Head of caudate nucleus (tissue), 42 donors: ENCODE measurements at regions not wholly inside any gene's neighbourhood (a gene's known extent, or its start where the extent isn't known, plus 50 kb on each side); places are given as distances from the start of the nearest gene placed in this dataset.
"Not testable (repeated sequence)": the region's sequence is repeated elsewhere in the genome, so short reads cannot be mapped to it uniquely, and the experiment has no call there.

Experiments
- DNase-seq, 42 donors: peaks; one replicate each; pipeline versions ENCODE4 v3.0.0 to v3.0.0-alpha.2; 2020 to 2021; ENCODE audit warnings: mixed read lengths in 7 of 42
- intact Hi-C: fragments of 100-400 bp; cut with DNase I; formaldehyde crosslinking; loops from one replicate; pipeline ENCODE4 v1.15.0; 2022

DNA sequence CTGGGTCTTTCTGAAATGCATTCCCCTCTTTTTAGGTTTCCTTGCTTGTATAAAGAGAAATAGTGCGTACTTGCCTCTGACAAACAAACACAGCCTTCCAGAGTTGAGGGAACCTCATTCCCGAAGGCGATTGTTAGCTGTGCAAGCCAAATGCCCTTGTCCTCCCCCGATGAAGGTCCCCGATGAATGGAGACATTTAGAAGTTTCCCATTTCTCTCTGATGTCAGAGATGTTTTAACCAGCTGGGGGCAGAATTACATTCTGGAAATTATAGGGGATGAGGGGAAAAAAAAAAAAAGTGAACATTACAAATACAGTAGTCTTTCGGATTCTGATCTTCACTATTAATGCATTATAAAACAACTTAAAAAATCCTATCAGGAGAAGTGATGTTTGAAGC lies 366.8 kb downstream of the VRK1 start:
- intact Hi-C loops = no loop called here
- DNase-seq = peak in 7 of 42 donors; percentile 14 to 58 (median 32)

DNA sequence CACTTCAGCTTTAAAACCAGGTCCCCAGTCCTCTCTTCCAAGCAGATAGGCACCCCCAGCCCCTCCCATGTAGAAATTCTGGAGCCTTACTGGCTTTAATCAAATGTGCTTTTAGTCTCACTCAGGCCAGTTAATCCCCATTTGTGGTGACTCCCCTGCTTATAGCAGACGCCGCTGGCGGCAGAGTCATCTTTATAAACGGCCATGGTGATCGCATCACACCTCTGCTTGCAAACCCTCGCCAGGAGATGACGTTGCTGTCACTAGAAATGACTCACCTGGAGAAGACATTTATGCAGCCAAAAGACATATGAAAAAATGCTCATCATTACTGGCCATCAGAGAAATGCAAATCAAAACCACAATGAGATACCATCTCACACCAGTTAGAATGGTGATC lies 369.3 kb downstream of the VRK1 start:
- peak in 3 of 42 donors; percentile 30 to 51 (median 32) for DNase-seq
- intact Hi-C loops = no loop called here

DNA sequence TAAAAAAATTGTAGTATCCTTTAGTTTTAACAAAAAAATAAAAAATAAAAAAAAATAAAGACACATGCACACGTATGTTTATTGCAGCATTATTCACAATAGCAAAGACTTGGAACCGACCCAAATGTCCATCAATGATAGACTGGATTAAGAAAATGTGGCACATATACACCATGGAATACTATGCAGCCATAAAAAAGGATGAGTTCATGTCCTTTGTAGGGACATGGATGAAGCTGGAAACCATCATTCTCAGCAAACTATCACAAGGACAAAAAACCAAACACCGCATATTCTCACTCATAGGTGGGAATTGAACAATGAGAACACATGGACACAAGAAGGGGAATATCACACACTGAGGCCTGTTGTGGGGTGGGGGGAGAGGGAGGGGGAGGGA lies 370.4 kb downstream of the VRK1 start:
- intact Hi-C loops, DNase-seq: not testable (repeated sequence)

DNA sequence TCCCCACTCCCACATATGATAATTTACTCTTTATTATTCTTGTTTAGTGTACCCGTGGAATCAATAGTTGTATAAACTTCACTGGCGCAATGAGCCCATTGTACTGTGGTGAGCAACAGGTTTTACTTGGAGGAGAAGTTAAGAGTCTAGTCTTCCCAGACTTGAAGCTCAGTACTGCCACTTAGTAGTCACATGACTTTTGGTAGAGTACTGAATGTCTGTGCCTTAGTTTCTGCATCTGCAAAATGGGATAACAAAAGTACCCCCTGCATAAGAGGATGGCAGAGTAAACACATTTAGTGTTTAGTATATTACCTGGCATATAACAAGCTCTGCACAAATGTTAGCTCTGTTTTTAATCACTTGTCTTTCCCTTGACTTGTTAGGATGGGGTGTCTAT lies 375.5 kb downstream of the VRK1 start:
- no peak for DNase-seq

DNA sequence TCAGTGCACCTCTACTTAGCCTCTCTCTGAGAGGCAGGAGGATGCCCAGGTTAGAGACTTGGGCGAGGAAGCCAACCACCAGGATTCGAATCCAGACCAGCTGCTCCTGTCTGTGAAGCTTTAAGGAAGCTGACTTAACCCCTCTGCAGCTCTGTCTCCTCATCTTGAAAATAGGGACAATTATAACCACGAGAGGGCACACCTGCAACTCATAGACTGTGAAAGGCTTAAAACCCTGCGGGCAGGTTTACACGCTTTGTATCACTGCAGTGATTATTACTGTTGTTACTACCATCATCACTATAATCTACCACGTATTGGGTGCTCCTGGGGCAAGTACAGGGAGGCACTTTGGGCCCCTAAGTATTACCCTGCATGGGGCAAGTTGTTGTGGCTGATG lies 379.8 kb downstream of the VRK1 start:
- intact Hi-C loops = no loop called here
- peak in 13 of 42 donors; percentile 20 to 72 (median 51) for DNase-seq

More for the DNA sequence above, 375.5 kb downstream of the VRK1 start:
- intact Hi-C loops = no loop called here

DNA sequence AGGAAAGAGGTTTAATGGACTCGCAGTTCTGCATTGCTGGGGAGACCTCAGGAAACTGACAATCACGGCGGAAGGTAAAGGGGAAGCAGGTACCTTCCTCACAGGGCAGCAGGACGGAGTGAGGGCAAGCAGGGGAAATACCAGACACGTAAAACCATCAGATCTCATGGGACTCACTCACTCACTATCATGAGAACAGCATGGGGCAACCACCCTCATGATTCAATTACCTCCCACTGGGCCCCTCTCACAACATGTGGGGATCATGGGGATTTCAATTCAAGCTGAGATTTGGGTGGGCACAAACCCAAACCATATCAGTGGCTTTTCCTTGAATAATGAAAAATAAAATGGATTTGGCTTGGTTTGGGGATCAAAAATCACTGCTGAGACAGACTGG lies 380.5 kb downstream of the VRK1 start:
- intact Hi-C loops = no loop called here
- DNase-seq = no peak

DNA sequence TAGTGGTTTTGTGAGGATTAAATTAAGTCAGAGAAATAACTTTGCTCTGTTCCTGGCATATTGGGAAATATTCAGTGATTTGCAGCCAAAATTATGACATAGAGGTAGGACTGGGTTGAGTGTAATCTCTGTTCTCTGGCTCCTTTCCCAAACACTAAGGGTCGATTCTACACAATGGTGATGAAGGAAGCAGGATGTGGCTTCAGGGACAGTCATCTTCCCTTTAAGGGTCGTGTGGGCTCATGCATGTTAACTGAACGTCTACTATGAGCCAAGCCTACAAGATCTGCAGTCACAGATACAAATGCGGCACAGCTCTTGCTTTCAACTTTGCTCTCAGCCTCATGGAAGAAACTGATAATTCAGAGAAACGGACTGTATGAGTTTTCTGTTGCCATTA lies 381.6 kb downstream of the VRK1 start:
- intact Hi-C loops = no loop called here
- DNase-seq = no peak

DNA sequence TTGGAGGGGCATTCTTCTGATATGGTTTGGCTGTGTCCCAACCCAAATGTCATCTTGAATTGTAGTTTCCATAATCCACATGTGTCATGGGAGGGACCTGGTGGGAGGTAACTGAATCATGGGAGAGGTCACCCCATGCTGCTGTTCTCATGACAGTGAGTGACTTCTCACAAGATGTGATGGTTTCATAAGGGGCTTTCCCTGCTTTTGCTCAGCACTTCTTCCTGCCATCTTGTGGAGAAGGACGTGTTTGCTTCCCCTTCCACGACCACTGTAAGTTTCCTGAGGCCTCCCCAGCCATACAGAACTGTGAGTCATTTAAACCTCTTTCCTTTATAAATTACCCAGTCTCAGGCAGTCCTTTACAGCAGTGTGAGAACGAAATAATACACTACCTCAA lies 382.4 kb downstream of the VRK1 start:
- intact Hi-C loops = no loop called here
- no peak for DNase-seq

DNA sequence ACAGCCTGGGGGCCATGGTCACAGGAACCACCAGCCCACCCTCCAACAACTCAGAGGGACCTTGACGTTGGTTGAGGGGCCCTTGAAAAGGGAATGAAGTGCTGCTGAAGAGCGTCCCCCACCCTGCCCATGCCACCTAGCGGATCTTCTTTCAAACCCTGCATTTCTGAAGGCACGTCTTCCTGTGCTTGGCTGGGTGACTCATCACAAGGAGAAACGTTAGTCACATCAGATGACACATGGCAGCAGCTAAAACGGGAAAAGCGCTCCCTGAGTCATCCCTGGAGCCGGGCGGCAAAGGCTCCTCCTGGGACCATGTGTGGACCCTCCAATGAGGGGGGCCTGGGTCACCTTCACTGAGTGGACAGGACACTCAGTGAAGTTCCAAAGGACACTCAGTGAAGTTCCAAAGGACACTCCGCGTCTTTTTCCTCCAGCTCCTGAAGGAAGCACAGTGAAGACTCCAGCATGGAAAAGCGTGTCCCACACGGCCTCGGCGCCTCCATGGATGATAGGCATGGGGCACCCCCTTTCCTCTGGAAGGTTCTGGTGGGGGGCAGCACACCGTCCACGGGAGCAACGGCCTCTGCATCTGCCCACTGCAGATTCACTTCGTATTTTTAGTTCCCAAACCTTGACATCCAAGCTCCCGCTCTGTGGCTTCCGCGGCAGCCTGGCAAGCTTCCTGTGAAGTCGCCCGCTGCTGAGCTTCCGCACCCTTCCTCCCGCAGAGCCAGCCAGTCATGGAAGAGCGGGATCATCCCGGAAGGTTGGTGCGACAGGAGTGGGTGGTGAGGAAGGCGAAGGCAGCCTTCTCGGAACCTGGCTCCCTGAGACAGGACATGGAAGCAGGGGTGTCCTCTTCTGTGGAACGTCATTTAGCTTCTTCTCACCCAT lies 383.4 kb downstream of the VRK1 start:
- intact Hi-C loops = no loop called here
- peak; percentile 34 to 90 (median 70) for DNase-seq

DNA sequence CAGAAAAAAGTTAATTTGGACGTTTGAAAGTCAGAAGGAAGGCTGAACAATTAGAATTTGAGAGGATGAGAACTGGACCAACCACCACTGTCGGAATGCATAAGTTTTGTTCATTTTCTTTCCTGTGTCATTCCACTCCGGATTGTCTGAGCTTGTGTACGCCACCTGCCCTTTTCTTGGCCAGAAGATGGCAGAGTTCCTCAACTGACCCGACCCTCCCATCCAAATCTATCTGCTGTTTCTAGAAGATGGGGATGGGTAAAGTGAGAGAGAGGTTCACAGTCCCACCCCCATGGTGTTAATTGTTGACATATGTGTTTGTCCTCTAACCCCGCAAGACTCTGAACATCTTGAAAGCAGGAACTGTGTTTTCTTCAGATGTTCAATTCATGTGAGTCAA lies 388.0 kb downstream of the VRK1 start:
- intact Hi-C loops = no loop called here

DNA sequence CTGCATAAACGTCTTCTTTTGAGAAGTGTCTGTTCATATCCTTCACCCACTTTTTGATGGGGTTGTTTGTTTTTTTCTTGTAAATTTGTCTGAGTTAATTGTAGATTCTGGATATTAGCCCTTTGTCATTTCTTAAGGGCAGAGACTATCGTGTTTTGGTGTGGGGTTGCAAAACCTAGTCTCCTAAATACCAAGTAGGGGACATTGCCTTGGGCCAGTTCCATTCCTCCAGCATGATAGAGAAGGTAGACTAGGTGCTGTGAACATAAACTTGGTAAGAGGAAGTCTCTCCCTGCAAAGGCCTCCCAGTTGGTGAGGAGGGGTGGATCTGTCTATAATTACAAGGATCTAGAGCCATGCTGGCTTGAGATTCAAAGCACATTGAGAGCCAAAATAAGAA lies 390.7 kb downstream of the VRK1 start:
- DNase-seq = no peak
- intact Hi-C loops = no loop called here

More for the DNA sequence above, 388.0 kb downstream of the VRK1 start:
- DNase-seq = peak in 3 of 42 donors; percentile 15 to 59 (median 20)

DNA sequence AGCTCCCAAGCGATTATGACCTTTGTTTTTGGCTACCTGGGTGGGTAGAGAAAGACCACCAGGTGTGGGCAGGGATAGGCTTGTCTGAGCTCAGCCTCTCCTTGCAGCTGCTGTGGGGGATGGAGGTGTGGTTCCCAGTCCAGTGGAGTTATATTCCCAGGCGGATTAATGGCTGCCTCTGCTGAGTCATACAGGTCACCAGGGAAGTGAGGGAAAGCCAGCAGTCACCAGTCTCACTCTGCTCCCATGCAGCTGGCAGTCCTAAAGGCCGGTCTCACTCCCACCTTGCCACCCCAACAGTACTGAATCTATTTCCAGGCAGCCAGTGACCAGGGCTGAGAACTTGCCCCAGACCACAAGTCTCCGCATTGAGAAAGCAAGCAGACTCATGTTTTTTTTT lies 399.2 kb downstream of the VRK1 start:
- intact Hi-C loops = no loop called here
- no peak for DNase-seq

DNA sequence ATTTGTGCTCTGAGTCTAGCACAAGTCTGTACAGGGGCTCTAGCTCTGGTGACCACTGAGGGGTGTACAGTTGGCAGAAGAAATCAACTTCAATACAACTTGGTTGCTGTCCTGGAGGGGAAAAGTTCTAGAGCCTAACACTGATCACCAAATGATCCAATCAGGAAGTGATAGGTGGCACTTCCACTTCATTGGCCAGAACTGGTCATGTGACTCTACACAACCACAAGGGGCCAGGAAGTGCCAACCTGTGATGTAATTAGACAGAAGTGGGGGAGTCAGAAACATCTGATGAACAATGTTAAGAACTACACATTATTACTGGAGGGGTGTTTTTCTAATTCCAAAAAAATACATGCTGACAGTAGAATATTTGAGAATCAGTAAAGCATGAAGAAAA lies 401.6 kb downstream of the VRK1 start:
- intact Hi-C loops = no loop called here
- DNase-seq = no peak

DNA sequence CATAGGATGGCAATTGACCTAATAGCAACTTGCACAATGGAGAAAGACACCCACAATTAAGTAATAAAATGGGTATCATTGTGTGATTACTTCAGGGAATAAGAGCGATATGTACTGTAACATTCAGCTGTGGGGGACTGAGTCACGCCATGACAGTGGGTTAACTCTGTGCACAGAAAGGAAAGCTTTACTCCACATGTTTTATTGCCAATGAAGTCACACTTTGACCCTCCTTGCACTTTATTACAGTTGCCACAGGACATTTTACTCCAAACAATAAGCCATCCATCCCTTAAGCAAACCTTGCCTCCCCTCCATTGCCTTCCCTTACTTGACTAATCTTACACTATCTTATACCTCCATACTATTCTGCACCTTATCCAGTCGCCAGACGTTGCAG lies 403.1 kb downstream of the VRK1 start:
- DNase-seq = no peak
- intact Hi-C loops = no loop called here

DNA sequence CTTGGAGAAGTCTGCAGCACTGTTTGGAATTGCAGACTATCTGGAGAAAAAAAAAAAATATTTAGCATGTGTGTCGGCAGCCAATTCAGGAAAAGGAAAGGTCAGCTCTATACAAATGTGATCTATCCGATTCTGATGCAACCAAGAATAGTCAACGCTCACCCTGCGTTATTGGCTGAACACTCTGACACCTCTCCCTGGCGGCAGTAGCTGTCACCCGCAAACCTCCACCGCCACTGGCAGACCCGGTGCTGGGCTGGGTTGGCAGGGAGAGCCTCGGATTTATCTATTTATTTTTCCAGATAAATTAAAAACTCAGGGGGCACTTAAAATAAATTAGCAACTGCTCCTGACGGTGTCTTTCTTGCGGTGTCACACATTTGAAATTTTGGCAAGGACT lies 409.7 kb downstream of the VRK1 start:
- intact Hi-C loops = no loop called here
- DNase-seq = peak in 33 of 42 donors; percentile 9 to 63 (median 43)

DNA sequence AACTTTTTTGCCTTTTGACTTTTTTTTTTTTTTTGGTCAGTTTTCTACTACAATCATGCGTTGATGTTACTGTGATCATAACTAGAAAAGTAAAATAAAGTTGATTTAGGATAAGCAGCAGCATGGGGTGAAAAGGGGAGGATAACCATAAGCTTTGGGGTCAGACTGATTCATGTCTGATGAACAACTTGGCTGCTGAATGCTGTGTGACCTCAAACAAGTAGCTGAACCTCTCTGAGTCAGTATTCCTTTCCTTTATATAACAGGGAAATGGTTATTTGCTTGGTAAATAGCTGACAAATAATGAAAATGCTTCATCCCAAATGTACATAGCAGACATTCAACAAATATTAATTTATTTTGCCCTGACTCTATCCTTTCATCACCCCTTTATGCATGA lies 413.0 kb downstream of the VRK1 start:
- intact Hi-C loops = no loop called here
- DNase-seq = no peak

DNA sequence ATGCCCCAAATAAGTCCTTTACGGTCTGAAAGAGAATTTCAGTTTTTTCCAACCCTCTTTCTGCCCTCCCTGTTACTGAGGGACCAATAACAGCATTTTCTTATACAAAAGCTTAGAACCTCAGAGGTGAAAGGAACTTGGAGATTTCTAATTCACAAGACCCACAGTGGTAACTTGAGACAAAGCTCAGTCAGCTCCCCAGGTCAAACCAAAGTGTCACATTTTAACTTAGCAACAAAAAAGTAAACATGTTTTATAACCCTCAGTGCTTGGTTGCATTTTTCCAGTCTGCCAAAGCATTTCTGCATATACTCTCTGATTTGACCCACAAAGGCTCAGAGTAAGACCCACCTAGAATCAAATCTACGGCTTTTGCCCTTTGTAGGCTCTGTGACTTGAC lies 415.2 kb downstream of the VRK1 start:
- intact Hi-C loops = no loop called here
- no peak for DNase-seq

DNA sequence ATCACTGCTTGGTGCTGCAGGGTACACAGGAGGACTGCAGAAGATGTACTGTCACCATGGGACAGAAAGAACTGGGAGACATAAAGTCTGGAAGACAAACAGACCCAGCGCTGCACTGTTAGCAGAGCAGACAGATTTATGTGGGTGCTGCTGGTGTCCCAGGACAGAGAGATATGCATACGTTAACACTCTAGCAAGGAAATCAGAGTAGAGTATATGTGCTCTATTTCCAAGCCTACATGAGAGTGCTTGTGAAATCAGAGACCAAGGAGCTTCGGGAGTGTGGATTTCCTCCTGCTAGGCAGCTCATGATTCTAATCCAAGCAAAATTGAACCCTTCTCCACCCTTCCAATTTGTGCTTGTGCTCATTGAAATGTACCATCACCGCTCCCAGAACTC lies 416.5 kb downstream of the VRK1 start:
- intact Hi-C loops = no loop called here
- DNase-seq = no peak

DNA sequence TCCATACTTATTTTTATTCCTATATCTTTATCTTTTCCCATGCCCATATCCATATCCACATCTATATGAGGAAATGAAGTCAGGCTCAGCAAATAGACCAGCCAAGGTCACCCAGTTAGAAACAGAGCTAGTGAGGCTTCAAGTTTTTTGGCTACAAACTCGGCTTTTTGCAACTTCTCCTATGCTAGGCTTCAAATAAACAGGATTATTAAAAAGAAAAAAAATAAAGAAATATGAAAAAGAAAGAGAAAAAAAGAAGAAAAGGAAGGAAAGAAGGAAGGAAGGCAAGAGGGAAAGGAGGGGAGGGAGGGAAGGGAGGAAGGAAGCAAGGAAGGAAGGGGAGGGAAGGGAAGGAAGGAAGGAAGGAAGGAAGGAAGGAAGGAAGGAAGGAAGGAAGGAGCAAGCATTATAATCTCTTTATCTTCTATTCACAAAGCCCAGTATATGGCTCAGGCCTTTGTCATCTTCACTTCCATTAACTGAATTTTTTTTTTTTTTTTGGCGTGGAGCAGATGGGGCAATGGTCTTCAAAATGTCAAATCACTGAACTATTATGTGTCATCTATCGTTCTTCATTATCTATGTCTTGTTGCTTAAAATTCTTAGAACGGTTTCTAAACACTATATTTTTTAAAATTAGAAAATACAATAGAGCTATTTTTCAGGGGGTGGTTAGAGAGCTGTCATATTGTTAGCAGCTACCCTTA lies 418.2 kb downstream of the VRK1 start:
- intact Hi-C loops = no loop called here

DNA sequence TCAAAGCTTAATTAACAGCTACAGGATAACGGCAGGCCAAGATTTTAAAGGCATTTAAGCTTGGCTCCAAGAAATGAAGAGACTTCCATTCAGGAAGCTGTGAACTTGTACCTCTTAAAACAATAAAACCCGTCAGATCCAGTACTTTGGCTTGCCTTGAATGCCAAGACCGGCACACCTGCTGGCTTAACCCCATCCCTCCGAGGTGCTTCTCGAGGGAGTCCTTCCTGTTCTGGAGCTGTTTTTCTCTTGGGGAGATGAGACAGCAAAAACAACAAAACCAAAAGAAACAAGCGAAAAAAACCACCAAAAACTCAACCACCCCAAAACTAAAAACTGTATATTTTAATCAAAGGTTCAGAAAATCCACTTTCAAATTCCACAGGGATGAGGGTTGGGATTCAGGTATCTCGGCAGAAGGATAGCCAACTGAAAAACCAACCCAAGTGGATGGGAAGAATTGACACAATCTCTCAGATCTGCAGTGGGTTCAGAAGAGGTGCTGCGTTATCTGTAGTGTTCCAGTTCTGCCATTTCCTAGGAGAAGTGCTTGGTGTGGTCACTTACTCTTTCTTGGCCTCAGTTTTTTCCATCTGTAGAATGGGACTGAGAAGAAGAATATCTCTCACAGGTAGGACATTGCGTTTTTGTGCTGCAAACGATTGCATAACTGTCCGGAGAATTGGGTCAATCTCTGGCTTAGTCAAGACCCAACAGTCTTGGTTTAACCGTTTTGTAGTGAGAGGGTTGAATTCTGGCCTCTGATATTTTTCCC lies 420.1 kb downstream of the VRK1 start:
- DNase-seq = no peak
- intact Hi-C loops = no loop called here

More for the DNA sequence above, 418.2 kb downstream of the VRK1 start:
- no peak for DNase-seq
